ENCODE measurements at regions not wholly inside any gene's neighbourhood (a gene's known extent, or its start where the extent isn't known, plus 50 kb on each side); places are given as distances from the start of the nearest gene placed in this dataset.

DNA sequence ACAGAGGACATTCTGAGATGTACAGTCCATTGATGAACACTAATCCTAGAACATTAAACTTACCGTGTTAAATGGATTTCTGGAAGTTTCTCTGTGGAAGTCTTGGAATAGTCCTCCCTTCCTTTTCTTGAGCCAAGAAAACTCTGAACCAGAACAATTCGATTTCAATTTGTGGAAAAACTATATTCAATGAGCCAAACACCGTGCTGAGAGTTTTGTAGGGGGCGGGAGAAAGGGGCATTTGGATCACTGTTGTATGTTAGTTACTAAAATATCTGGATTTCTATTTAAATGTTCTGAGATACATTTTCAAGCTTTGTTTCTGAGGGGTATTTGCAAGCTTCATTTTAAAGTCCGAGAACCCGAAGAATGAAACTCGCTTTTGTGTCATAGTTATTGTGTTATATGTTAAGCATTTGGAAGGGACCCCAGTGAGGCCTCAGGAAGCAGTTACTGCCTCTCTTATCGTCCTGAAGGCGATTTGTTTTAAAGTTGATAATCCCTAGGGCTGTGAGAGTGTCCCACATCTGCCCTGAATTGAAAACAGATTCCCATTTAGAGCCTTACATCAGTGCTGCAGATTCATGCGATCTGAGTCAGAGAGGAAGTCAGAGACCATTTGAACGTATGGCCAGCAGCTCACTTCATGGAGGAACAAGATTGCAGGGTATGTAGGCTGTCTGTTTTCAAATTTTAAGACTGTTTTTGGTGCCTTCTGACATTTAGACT lies 70.8 kb upstream of the SASH1 start:
- TF ChIP-seq, protein P1, sequence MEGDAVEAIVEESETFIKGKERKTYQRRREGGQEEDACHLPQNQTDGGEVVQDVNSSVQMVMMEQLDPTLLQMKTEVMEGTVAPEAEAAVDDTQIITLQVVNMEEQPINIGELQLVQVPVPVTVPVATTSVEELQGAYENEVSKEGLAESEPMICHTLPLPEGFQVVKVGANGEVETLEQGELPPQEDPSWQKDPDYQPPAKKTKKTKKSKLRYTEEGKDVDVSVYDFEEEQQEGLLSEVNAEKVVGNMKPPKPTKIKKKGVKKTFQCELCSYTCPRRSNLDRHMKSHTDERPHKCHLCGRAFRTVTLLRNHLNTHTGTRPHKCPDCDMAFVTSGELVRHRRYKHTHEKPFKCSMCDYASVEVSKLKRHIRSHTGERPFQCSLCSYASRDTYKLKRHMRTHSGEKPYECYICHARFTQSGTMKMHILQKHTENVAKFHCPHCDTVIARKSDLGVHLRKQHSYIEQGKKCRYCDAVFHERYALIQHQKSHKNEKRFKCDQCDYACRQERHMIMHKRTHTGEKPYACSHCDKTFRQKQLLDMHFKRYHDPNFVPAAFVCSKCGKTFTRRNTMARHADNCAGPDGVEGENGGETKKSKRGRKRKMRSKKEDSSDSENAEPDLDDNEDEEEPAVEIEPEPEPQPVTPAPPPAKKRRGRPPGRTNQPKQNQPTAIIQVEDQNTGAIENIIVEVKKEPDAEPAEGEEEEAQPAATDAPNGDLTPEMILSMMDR (IDR thresholded peaks at IDR 0.05; ENCODE audit: insufficient read depth, low read length): no peak
- TF ChIP-seq REST (IDR thresholded peaks at IDR 0.05; ENCODE audit: insufficient replicate concordance, low read depth) (no peak), GABPA (IDR thresholded peaks at IDR 0.05; ENCODE audit: low read depth) (no peak), POLR2AphosphoS5 (IDR thresholded peaks at IDR 0.05; ENCODE audit: low read depth) (no peak)

All from HL-60 (cell line).